UCSD-AML1 (cell line): ENCODE measurements at regions not wholly inside any gene's neighbourhood (a gene's known extent, or its start where the extent isn't known, plus 50 kb on each side); places are given as distances from the start of the nearest gene placed in this dataset.

Source experiments
- DNase-seq: peaks from one replicate; lab custom pipeline; 2025; ENCODE audit not compliant: unreplicated experiment; lab: John Stamatoyannopoulos, UW

GRCh38 chr13:105579821-105580710 lies 955.4 kb downstream of the EFNB2 start:
- DNase-seq: no peak

- DNase-seq: no peak
These were observed 962.3 kb downstream of the EFNB2 start for GRCh38 chr13:105573136-105573535.

- DNase-seq: no peak
These were observed 963.1 kb downstream of the EFNB2 start for GRCh38 chr13:105572401-105572800.

- DNase-seq: no peak
These were observed 965.6 kb downstream of the EFNB2 start for GRCh38 chr13:105569816-105570215.

- DNase-seq: no peak
These were observed 967.4 kb downstream of the EFNB2 start for GRCh38 chr13:105567951-105568525.

DNA sequence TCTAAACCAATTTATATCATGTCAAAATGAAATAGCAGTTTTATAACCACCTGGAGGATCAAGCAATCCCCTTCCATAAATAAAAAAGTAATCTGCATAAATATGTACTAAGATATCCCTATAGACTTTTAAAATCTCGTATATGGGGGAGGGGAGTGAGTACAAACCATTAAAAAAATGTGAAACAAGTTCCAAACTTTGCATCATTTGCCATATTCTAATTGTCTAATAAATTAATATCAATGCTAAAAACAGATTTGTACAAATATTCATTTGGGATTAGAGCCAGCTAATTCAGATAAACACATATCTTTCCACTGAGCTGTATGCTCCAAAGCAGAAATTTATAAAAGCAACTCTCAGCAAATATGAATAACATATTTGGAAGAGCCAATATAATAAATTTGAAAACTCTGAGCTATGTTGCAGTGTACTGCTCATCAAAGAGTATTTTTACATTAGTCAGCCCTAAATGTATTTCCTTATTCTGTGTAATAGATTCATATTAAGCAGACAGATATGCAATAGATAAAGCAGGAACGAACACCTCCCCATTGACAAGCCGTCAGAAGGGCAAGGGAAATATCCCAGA lies 970.2 kb downstream of the EFNB2 start:
- DNase-seq: no peak

DNA sequence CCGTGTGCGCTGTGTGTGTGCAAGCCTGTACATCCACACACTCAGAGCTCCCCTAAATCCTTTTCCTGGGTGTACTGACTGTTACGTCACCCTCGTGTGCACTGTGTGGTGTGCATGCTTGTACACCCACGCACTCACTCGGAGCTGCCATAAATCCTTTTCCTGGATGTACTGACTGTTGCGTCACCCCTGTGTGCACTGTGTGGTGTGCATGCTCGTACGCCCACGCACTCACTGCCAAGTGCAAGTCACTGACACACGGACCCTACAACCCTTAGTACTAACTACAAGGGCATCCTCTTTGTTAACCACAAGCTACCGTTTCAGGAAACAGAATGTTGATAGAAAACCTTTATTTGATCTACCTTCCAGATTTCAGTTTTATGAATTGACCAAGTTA lies 983.4 kb downstream of the EFNB2 start:
- peak; percentile 22 for DNase-seq

DNA sequence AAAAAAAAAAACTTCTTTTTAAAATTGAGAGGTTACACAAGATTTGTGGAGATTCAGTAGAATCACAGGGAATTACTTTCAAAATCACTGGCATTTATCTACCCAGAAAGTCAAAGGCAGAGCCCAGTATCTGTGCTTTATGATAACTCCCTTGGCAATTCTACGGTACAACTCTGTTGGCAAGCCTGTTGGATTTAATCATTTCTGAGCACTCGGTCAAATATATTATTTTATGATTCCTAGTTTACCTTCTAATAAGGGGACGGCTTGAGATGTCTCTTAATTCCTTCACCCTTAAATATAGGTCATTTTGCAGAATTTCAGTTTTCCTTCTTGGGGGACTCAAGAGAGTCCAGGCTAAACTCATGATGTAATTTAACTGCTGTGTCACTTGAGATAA lies 987.6 kb downstream of the EFNB2 start:
- no peak for DNase-seq

DNA sequence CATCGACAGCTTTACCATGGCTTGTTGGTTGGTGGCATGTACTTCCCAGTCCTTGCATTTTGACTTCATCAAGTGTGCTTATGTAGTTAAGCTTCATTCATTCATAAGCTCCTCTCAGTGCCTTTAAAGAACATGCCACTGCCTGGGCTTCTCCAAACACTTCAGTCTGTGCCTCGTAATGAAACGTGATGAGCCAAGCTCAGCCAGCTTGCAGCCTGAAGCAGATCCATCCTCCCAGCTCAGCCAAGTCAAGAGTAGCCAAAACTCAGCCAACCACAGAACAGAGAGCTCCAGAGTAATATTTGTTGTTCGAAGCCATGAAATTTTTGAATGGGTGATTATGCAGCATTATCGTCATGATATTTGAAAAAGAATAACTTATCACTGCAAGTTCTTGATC lies 989.7 kb downstream of the EFNB2 start:
- no peak for DNase-seq

DNA sequence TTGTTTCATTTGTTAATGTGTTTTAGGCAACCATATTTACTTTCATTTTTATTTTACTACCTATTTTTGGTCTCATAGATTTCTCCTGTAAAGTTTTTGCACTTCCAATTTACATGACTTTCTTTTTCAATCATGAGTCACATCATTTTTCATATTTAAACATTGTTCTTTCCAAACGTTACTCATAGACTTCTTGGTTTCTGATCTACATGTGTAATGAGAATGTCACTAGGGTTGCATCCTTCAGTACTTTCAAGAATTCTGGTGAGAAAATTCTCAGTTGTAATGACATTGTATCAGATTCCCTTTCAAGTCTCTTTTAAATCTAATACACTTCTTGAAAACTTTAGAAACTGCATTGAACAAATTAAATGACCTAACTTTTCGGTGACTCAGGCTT lies 991.7 kb downstream of the EFNB2 start:
- DNase-seq: no peak

DNA sequence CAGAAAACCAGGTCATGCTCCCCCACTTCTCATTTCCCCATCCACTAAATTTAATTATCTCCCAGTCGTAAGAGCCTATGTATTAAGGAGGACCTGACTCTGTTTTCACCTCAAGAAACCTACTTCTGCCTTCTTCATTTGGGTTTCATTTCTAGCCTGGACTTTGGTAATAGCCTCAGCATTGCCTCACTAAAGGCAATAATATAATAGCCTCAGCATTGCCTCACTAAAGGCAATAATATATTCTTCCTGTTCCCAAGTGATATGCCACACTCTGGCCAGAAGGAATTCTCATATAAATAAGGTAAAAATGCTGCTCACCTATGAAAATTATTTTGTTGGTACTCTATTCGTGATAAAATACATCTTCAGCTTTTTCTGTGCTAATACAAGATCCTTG lies 993.9 kb downstream of the EFNB2 start:
- DNase-seq: no peak

DNA sequence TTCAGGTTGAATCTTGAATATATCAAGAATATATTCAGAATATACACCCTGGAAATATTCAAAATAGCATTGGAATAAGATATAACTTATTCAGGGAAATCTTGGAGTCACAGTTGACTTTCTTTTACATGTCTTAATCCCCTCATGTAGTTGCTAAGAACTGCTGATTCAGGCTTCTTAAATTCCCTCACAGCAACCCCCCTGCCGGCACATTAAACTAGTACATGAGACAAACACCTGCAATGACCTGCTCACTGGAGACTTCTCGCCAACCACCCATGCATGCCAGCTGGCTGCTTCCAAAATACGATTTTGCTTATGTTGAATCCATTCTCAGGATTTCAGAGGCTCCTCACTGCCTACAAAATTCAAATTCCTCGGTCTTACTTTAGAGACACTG lies 997.1 kb downstream of the EFNB2 start:
- DNase-seq: no peak

GRCh38 chr13:105537113-105537512 lies 998.3 kb downstream of the EFNB2 start:
- DNase-seq: no peak

GRCh38 chr13:105530468-105530867 lies 1005.0 kb downstream of the EFNB2 start:
- no peak for DNase-seq

DNA sequence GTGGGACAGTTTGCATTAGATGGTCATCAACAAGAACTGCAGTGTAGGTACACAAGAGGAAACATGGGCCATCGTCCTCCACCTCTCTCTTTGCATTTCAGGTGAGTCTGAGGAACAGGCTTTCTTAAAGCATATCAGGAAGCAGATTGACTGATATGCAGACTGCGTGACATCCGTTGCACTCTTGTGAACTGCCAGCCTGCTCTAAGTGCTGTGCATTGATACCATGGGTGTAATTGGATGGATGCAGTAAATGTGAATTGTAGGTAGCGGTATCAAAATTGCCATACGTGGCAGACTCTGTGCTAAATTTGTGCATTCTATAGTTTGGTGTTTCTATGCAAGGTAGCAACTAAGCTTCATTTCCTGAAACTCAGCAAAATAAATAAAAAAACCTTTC lies 1008.3 kb downstream of the EFNB2 start:
- no peak for DNase-seq

DNA sequence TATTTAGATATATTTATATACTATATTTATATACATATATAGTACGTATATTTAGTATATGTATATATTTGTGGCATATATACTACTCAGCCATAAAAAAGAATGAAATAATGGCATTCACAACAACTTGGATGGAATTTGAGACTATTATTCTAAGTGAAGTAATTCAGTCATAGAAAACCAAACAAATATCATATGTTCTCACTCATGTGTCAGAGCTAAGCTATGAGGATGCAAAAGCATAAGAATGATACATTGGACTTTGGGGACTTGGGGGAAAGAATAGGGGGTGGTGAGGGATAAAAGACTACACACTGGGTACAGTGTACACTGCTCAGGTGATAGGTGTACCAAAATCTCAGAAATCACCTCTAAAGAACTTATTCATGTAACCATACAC lies 1015.7 kb downstream of the EFNB2 start:
- DNase-seq: no peak

- no peak for DNase-seq
These were observed 1017.4 kb downstream of the EFNB2 start for GRCh38 chr13:105518086-105518485.

GRCh38 chr13:105514401-105514800 lies 1021.1 kb downstream of the EFNB2 start:
- no peak for DNase-seq

GRCh38 chr13:105513448-105513847 lies 1022.0 kb downstream of the EFNB2 start:
- DNase-seq: no peak

GRCh38 chr13:105509981-105510762 lies 1025.3 kb downstream of the EFNB2 start:
- DNase-seq: no peak

DNA sequence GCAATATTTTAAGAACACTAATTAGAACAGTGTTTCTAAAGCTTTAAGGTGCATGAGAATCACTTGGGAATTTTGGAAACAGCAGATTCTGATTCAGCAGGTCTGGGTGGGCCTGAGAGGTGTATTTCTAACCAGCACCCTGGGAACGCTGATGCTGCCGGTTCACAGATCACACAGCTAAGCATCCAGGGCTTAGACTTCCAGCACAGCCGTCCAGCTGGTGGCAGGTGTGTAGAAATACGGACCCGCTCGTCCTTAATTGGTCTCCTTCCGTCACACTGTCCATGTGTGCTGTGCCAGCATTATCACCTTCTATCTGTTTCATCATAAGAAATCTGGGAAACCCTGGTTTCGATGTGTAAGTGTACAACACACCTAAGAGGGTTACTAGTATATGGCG lies 1029.0 kb downstream of the EFNB2 start:
- DNase-seq: no peak

GRCh38 chr13:105502193-105502592 lies 1033.3 kb downstream of the EFNB2 start:
- DNase-seq: no peak
